ENCODE measurements at regions not wholly inside any gene's neighbourhood (a gene's known extent, or its start where the extent isn't known, plus 50 kb on each side); places are given as distances from the start of the nearest gene placed in this dataset.

GRCh38 chr5:130727830-130728229 is 437.2 kb downstream of the HINT1 start:
- no peak for TF ChIP-seq YY1 (IDR thresholded peaks at IDR 0.05; ENCODE audit: insufficient read depth, insufficient read length)
- TF ChIP-seq ZNF274 (IDR thresholded peaks at IDR 0.05; ENCODE audit: low read depth, low read length): no peak

All from NT2/D1 (cell line).